HEK293T (cell line): ENCODE measurements at regions not wholly inside any gene's neighbourhood (a gene's known extent, or its start where the extent isn't known, plus 50 kb on each side); places are given as distances from the start of the nearest gene placed in this dataset.

ENCODE experiments used
- ARNT ChIP-seq: fragments of 450-650 bp; IDR thresholded peaks from 2 replicates; pipeline ENCODE4 v1.6.1; 2017; ENCODE audit warnings: mild to moderate bottlenecking
- BHLHE40 ChIP-seq: fragments of 450-650 bp; IDR thresholded peaks from 2 replicates; pipeline ENCODE4 v1.6.1; 2016; ENCODE audit warnings: mild to moderate bottlenecking, moderate library complexity, borderline replicate concordance
- ELF4 ChIP-seq: fragments of 450-650 bp; IDR thresholded peaks from 2 replicates; pipeline ENCODE4 v1.6.1; 2017; ENCODE audit warnings: antibody characterized with exemption
- FOXA1 ChIP-seq: fragments of 450-650 bp; IDR thresholded peaks from 2 replicates; pipeline ENCODE4 v1.6.1; 2016; ENCODE audit warnings: mild to moderate bottlenecking
- FOXM1 ChIP-seq: fragments of 450-650 bp; IDR thresholded peaks from 2 replicates; pipeline ENCODE4 v1.6.1; 2017; ENCODE audit warnings: mild to moderate bottlenecking, borderline replicate concordance
- HDGF ChIP-seq: fragments of 450-650 bp; IDR thresholded peaks from 2 replicates; pipeline ENCODE4 v1.6.1; 2017; ENCODE audit warnings: antibody characterized with exemption, borderline replicate concordance
- L3MBTL2 ChIP-seq: fragments of 450-650 bp; conservative IDR thresholded peaks from 2 replicates; pipeline ENCODE4 v1.6.1; 2016; ENCODE audit warnings: mild to moderate bottlenecking
- LEF1 ChIP-seq: fragments of 450-650 bp; IDR thresholded peaks from 2 replicates; pipeline ENCODE4 v1.6.1; 2017; ENCODE audit warnings: mild to moderate bottlenecking, borderline replicate concordance
- NFRKB ChIP-seq: fragments of 450-650 bp; IDR thresholded peaks from 2 replicates; pipeline ENCODE4 v1.6.1; 2016; ENCODE audit warnings: mild to moderate bottlenecking, moderate library complexity
- PKNOX1 ChIP-seq: fragments of 450-650 bp; IDR thresholded peaks from 2 replicates; pipeline ENCODE4 v1.6.1; 2016
- SP1 ChIP-seq: fragments of 450-650 bp; IDR thresholded peaks from 2 replicates; pipeline ENCODE4 v1.6.1; 2017
- SUZ12 ChIP-seq: fragments of 450-650 bp; IDR thresholded peaks from 2 replicates; pipeline ENCODE4 v1.6.1; 2016; ENCODE audit warnings: mild to moderate bottlenecking
- TARDBP ChIP-seq: fragments of 450-650 bp; IDR thresholded peaks from 2 replicates; pipeline ENCODE4 v1.6.1; 2016
- ZNF384 ChIP-seq: fragments of 450-650 bp; IDR thresholded peaks from 2 replicates; pipeline ENCODE4 v1.6.1; 2016

DNA sequence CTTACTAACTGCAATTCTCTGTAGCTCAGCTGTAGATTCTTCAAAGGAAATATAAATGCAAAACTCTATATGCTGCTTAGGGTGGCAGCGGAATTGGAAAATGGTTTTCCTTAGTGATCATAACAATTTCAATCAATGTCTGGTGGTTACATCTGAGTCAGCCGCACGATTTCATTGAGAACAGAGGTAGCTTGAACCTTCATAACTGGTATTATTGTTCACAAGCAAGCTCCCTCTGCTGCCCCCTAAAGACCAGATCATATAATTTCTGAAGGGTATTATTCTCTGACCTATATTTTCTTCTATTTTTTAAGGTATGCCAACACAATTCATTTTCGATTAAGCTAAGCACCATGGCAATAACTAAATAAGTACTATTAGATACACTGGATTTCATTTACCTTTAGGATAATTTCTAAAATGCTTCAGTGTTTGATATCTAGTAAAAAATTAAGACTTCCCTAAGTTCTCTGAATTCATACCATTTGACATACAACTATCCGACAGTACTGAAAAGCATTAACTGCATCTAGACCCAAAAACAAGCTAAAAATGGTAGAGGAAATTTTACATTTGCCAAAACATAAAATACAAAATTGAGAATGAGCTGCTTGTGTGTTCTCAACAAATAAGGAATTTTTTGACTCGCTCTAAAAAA, 181.1 kb upstream of the SPEF2 start:
- TF ChIP-seq SP1 (no peak), ELF4 (no peak), FOXM1 (no peak), HDGF (no peak), FOXA1 (no peak), PKNOX1 (no peak), L3MBTL2 (no peak), TARDBP (no peak), ZNF384 (no peak), BHLHE40 (no peak), LEF1 (no peak), ARNT (no peak), SUZ12 (no peak), NFRKB (no peak)
